HCT116 (cell line): ENCODE measurements at regions not wholly inside any gene's neighbourhood (a gene's known extent, or its start where the extent isn't known, plus 50 kb on each side); places are given as distances from the start of the nearest gene placed in this dataset.

Experiments used
- ATAC-seq: fragments of 200-7000 bp; cut with Tn5 transposase; 2 replicates; pipeline ENCODE4 v1.9.1; 2020; ENCODE audit warnings: mild to moderate bottlenecking, moderate library complexity
- BruUV-seq: library from RNA; stranded (reverse); fragments of 400-500 nt; replicated peaks from 2 replicates; lab custom pipeline; 2021; lab: Mats Ljungman, UMichigan
- CTCF ChIA-PET: fragments of 300-600 bp; sonication (Branson Sonifier 250); formaldehyde crosslinking; loops from one replicate; lab custom pipeline; 2021; ENCODE audit warnings: antibody characterized with exemption; lab: Charles Lee
- POLR2A ChIA-PET: fragments of 300-600, 350-600 bp; sonication (Branson Sonifier 250); formaldehyde crosslinking; loops from one replicate; lab custom pipeline; 2021; ENCODE audit warnings: antibody characterized with exemption; lab: Charles Lee
- RAD21 ChIA-PET, 2 experiments: fragments of 300-600 bp; sonication (Branson Sonifier 250); formaldehyde crosslinking; loops; one replicate each; lab custom pipeline; 2023; ENCODE audit warnings: low total read pairs in 2 of 2; ENCODE audit not compliant: uncharacterized antibody in 2 of 2, unreplicated experiment in 2 of 2, low non-redundant PET in 1 of 2; lab: Charles Lee
- DNase-seq: peaks from one replicate; pipeline ENCODE4 v3.0.0-alpha.2; 2010; ENCODE audit warnings: low read depth, low spot score
- H2AFZ ChIP-seq: fragments of 200-600 bp; shearing (Covaris generic), sonication (generic); 2 replicates; pipeline ENCODE4 v1.6.1; 2017; ENCODE audit warnings: low read depth, mixed run types, mixed read lengths, antibody characterized with exemption, low read length; ENCODE audit not compliant: poor library complexity, severe bottlenecking
- H3K27ac ChIP-seq: 2 replicates; pipeline ENCODE4 v1.5.1; 2012; ENCODE audit warnings: low read depth, low read length
- H3K27me3 ChIP-seq: fragments of 200-600 bp; sonication (generic); 2 replicates; pipeline ENCODE4 v1.6.1; 2016; ENCODE audit warnings: mixed run types, low read length, mixed read lengths; ENCODE audit not compliant: insufficient read depth
- H3K36me3 ChIP-seq, 2 experiments: fragments of 200-500 bp in 1 of 2; fragments of 200-600 bp in 1 of 2; sonication (Bioruptor generic) in 1 of 2; sonication (generic) in 1 of 2; 2 replicates each; pipeline versions ENCODE4 v1.5.1 to v1.6.1; 2014 to 2016; ENCODE audit warnings: low read length in 2 of 2, inconsistent platforms in 1 of 2, mixed read lengths in 1 of 2, mixed run types in 1 of 2; ENCODE audit not compliant: insufficient read depth in 2 of 2, control insufficient read depth in 1 of 2
- H3K4me1 ChIP-seq, 2 experiments: fragments of 200-600 bp in 1 of 2; sonication (generic) in 1 of 2; 2 replicates each; pipeline versions ENCODE4 v1.5.1 to v1.6.1; 2012 to 2017; ENCODE audit warnings: low read length in 2 of 2, inconsistent platforms in 1 of 2, mild to moderate bottlenecking in 1 of 2, mixed read lengths in 1 of 2, mixed run types in 1 of 2, moderate library complexity in 1 of 2; ENCODE audit not compliant: insufficient read depth in 2 of 2, control insufficient read depth in 1 of 2
- H3K4me2 ChIP-seq: fragments of 200-600 bp; sonication (generic); 2 replicates; pipeline ENCODE4 v1.6.1; 2017; ENCODE audit warnings: mixed run types, low read length, mixed read lengths
- H3K4me3 ChIP-seq, 2 experiments: fragments of 200-600 bp in 1 of 2; sonication (generic) in 1 of 2; replicated peaks in 1 of 2; 2 replicates each; pipeline ENCODE4 v1.5.1; 2011 to 2016; ENCODE audit warnings: low read length in 2 of 2, control low read depth in 1 of 2, low read depth in 1 of 2, mild to moderate bottlenecking in 1 of 2, mixed read lengths in 1 of 2, mixed run types in 1 of 2
- H3K79me2 ChIP-seq: fragments of 200-600 bp; sonication (generic); 2 replicates; pipeline ENCODE4 v1.6.1; 2017; ENCODE audit warnings: mild to moderate bottlenecking, mixed run types, low read length, moderate library complexity, mixed read lengths; ENCODE audit not compliant: insufficient read depth
- H3K9ac ChIP-seq: fragments of 200-600 bp; sonication (generic); 2 replicates; pipeline ENCODE4 v1.6.1; 2016; ENCODE audit warnings: low read length, mixed read lengths
- H3K9me2 ChIP-seq: fragments of 200-600 bp; sonication (generic), shearing (Covaris generic); 2 replicates; pipeline ENCODE4 v1.6.1; 2017; ENCODE audit warnings: mixed run types, mild to moderate bottlenecking, moderate library complexity; ENCODE audit not compliant: insufficient read depth
- H3K9me3 ChIP-seq, 2 experiments: fragments of 200-500 bp in 1 of 2; fragments of 200-600 bp in 1 of 2; sonication (Bioruptor generic) in 1 of 2; sonication (generic) in 1 of 2; 2 replicates each; pipeline ENCODE4 v1.6.1; 2014 to 2017; ENCODE audit warnings: low read length in 2 of 2, mixed read lengths in 2 of 2, inconsistent platforms in 1 of 2, low read depth in 1 of 2, mild to moderate bottlenecking in 1 of 2, mixed run types in 1 of 2, moderate library complexity in 1 of 2; ENCODE audit not compliant: control insufficient read depth in 1 of 2, insufficient read depth in 1 of 2
- H4K20me1 ChIP-seq: fragments of 200-600 bp; sonication (generic), shearing (Covaris generic); 2 replicates; pipeline ENCODE4 v1.6.1; 2017; ENCODE audit warnings: mixed run types, mild to moderate bottlenecking, moderate library complexity; ENCODE audit not compliant: insufficient read depth
- ATF3 ChIP-seq: IDR thresholded peaks from 2 replicates; pipeline ENCODE4 v1.6.1; 2012
- CBX3 ChIP-seq: IDR thresholded peaks from 2 replicates; pipeline ENCODE4 v1.6.1; 2012; ENCODE audit warnings: low read depth
- CEBPB ChIP-seq: IDR thresholded peaks from 2 replicates; pipeline ENCODE4 v1.6.1; 2012; ENCODE audit warnings: low read depth
- CTCF ChIP-seq, 3 experiments: fragments of 200-600 bp in 1 of 3; sonication (generic) in 1 of 3; IDR thresholded peaks in 2 of 3; conservative IDR thresholded peaks in 1 of 3; 2 replicates each; pipeline ENCODE4 v1.5.1; 2012 to 2017; ENCODE audit warnings: low read depth in 2 of 3, low read length in 2 of 3, antibody characterized with exemption in 1 of 3, borderline replicate concordance in 1 of 3, control low read depth in 1 of 3, mild to moderate bottlenecking in 1 of 3, mixed read lengths in 1 of 3, mixed run types in 1 of 3, moderate library complexity in 1 of 3; ENCODE audit not compliant: insufficient read depth in 1 of 3
- EGR1 ChIP-seq: IDR thresholded peaks from 2 replicates; pipeline ENCODE4 v1.6.1; 2012; ENCODE audit warnings: low read depth
- ELF1 ChIP-seq: IDR thresholded peaks from 2 replicates; pipeline ENCODE4 v1.6.1; 2012; ENCODE audit warnings: low read depth, borderline replicate concordance
- EZH2 ChIP-seq: fragments of 200-600 bp; sonication (generic); IDR thresholded peaks from 2 replicates; pipeline ENCODE4 v1.6.1; 2017; ENCODE audit warnings: antibody characterized with exemption, mixed run types
- EZH2phosphoT487 ChIP-seq: fragments of 200-600 bp; IDR thresholded peaks from 2 replicates; pipeline ENCODE4 v1.6.1; 2018; ENCODE audit warnings: antibody characterized with exemption, borderline replicate concordance
- FOSL1 ChIP-seq: IDR thresholded peaks from 2 replicates; pipeline ENCODE4 v1.6.1; 2012; ENCODE audit warnings: low read depth
- JUND ChIP-seq: IDR thresholded peaks from 2 replicates; pipeline ENCODE4 v1.6.1; 2012
- MAX ChIP-seq: IDR thresholded peaks from 2 replicates; pipeline ENCODE4 v1.6.1; 2012
- POLR2A ChIP-seq: IDR thresholded peaks from 2 replicates; pipeline ENCODE4 v1.7.0; 2011; ENCODE audit warnings: borderline replicate concordance; ENCODE audit not compliant: insufficient read depth, insufficient read length; ENCODE audit errors: extremely low read depth
- POLR2AphosphoS5 ChIP-seq: IDR thresholded peaks from 2 replicates; pipeline ENCODE4 v1.6.1; 2011; ENCODE audit warnings: mild to moderate bottlenecking, low read depth, low read length, moderate library complexity
- REST ChIP-seq: IDR thresholded peaks from 2 replicates; pipeline ENCODE4 v1.6.1; 2012; ENCODE audit warnings: low read depth
- SIN3A ChIP-seq: IDR thresholded peaks from 2 replicates; pipeline ENCODE4 v1.6.1; 2012; ENCODE audit warnings: low read depth
- SRF ChIP-seq: IDR thresholded peaks from 2 replicates; pipeline ENCODE4 v1.6.1; 2012; ENCODE audit warnings: low read depth
- TCF7L2 ChIP-seq: IDR thresholded peaks from 2 replicates; pipeline ENCODE4 v1.7.0; 2011; ENCODE audit warnings: borderline replicate concordance, inconsistent platforms; ENCODE audit not compliant: insufficient read depth, insufficient read length; ENCODE audit errors: extremely low read depth
- ZFX ChIP-seq: fragments of 450-650 bp; IDR thresholded peaks from 2 replicates; pipeline ENCODE4 v1.6.1; 2017
- intact Hi-C: fragments of 100-400 bp; cut with micrococcal nuclease; formaldehyde crosslinking; loops from 2 replicates; pipeline ENCODE4 v1.10.0; 2022

- DNase-seq (no peak), ATAC-seq (no peak)
- no peak overlapping the region for H2AFZ ChIP-seq
- no peak overlapping the region for H3K27ac ChIP-seq
- no peak overlapping the region for H3K4me2 ChIP-seq
- TF ChIP-seq CBX3 (no peak), EGR1 (no peak), ATF3 (no peak), CTCF (IDR thresholded peaks at IDR 0.05 in 2 of 3, conservative IDR thresholded peaks at IDR 0.05 in 1 of 3; ENCODE audit: borderline replicate concordance in 1 of 3, insufficient read depth in 1 of 3, low read depth in 2 of 3, low read length in 2 of 3) (no peak), POLR2A (no peak), EZH2 (no peak), CEBPB (no peak), ZFX (no peak), JUND (no peak), EZH2phosphoT487 (no peak), SIN3A (no peak), TCF7L2 (no peak), MAX (no peak), SRF (no peak), FOSL1 (no peak), REST (no peak), ELF1 (no peak), POLR2AphosphoS5 (no peak)
- no peaks in the 10 kb centered on the region for H3K27me3 ChIP-seq
- RAD21 ChIA-PET: no interaction called here
- H3K9me2 ChIP-seq: no peaks in the 10 kb centered on the region
- POLR2A ChIA-PET: no interaction called here
- CTCF ChIA-PET: no interaction called here
- no peak overlapping the region for H3K9ac ChIP-seq
- intact Hi-C loops: no loop called here
- no peaks in the 10 kb centered on the region for H3K9me3 ChIP-seq
- no peaks in the 10 kb centered on the region for H3K36me3 ChIP-seq
- BruUV-seq: no TSS peak
- no peaks in the 10 kb centered on the region for H4K20me1 ChIP-seq
- H3K79me2 ChIP-seq: no peaks in the 10 kb centered on the region
- H3K4me3 ChIP-seq: no peak overlapping the region
- H3K4me1 ChIP-seq: no peaks in the 10 kb centered on the region
Observed at GRCh38 chr1:56222914-56223540, 356.3 kb downstream of the PLPP3 start.
